ENCODE measurements at regions not wholly inside any gene's neighbourhood (a gene's known extent, or its start where the extent isn't known, plus 50 kb on each side); places are given as distances from the start of the nearest gene placed in this dataset.

- no peak overlapping the region for H2BK12ac ChIP-seq (ENCODE audit: low read depth, low read length)
- ChIA-PET CTCF (ENCODE audit: partially characterized antibody) (no interaction called here), POLR2A (ENCODE audit: partially characterized antibody) (no interaction called here)
These were observed 1082.4 kb downstream of the XPNPEP1 start for GRCh38 chr10:108840944-108841343.

More at GRCh38 chr10:108840944-108841343, 1082.4 kb downstream of the XPNPEP1 start:
- no peak overlapping the region for H3K4me2 ChIP-seq (ENCODE audit: insufficient read depth in 1 of 2, low read depth in 2 of 2, low read length in 2 of 2)
- no peaks in the 10 kb centered on the region for H3K27me3 ChIP-seq (replicated peaks in 1 of 4; ENCODE audit: control insufficient read depth in 3 of 4, extremely low read depth in 1 of 4, insufficient read depth in 3 of 4, low read length in 3 of 4)
- no peaks in the 10 kb centered on the region for H3K23me2 ChIP-seq (ENCODE audit: low read depth, low read length)
- H3K79me2 ChIP-seq (ENCODE audit: control insufficient read depth in 1 of 2, insufficient read depth in 2 of 2, low read length in 2 of 2) = no peaks in the 10 kb centered on the region
- no peaks in the 10 kb centered on the region for H3K79me1 ChIP-seq (ENCODE audit: low read depth, low read length)
- H4K91ac ChIP-seq (replicated peaks; ENCODE audit: insufficient read length, low read length) = no peak overlapping the region
- no peak overlapping the region for H2BK20ac ChIP-seq (ENCODE audit: low read length)
- no peak overlapping the region for H3K9ac ChIP-seq (replicated peaks in 1 of 4; ENCODE audit: extremely low read depth in 1 of 4, low read depth in 3 of 4, low read length in 3 of 4)
- no peaks in the 10 kb centered on the region for H3K4me1 ChIP-seq (replicated peaks in 1 of 4; ENCODE audit: control insufficient read depth in 3 of 4, insufficient read depth in 4 of 4, low read length in 3 of 4)
- DNase-seq (ENCODE audit: low read depth in 1 of 2, low spot score in 2 of 2) (no peak), FAIRE-seq (no peak)
- H2AK5ac ChIP-seq (ENCODE audit: low read depth, low read length) = no peak overlapping the region
- no peak overlapping the region for H3K18ac ChIP-seq (ENCODE audit: extremely low read depth, low read length)
- no peak overlapping the region for H3K56ac ChIP-seq (replicated peaks; ENCODE audit: insufficient read length, low read depth, low read length)
- no peak overlapping the region for H4K5ac ChIP-seq (ENCODE audit: insufficient read length, low read depth, low read length)
- H2AFZ ChIP-seq (ENCODE audit: low read length) = no peak overlapping the region
- H4K20me1 ChIP-seq (replicated peaks in 1 of 2; ENCODE audit: control insufficient read depth in 1 of 2, insufficient read depth in 2 of 2, low read length in 2 of 2) = no peaks in the 10 kb centered on the region
- no peak overlapping the region for H2BK5ac ChIP-seq (ENCODE audit: low read depth, low read length)
- H3K9me3 ChIP-seq (ENCODE audit: insufficient read depth in 2 of 2, low read depth in 1 of 2, low read length in 1 of 2) = no peaks in the 10 kb centered on the region
- no peak overlapping the region for H2BK120ac ChIP-seq (replicated peaks; ENCODE audit: low read depth, low read length)
- H3K4me3 ChIP-seq (ENCODE audit: extremely low read depth in 1 of 4, insufficient read depth in 2 of 4, low read depth in 3 of 4, low read length in 4 of 4) = no peak overlapping the region
- no peak for TF ChIP-seq EZH2 (IDR thresholded peaks at IDR 0.05; ENCODE audit: low read depth, low read length, severe bottlenecking)
- no peak for TF ChIP-seq PHF8 (conservative IDR thresholded peaks at IDR 0.05; ENCODE audit: low read depth, low read length)
- H3K23ac ChIP-seq (ENCODE audit: insufficient read length) = no peak overlapping the region
- H2BK15ac ChIP-seq (ENCODE audit: low read length) = no peak overlapping the region
- no peak overlapping the region for H4K8ac ChIP-seq (ENCODE audit: extremely low read depth, insufficient read depth, low read length)
- H3K27ac ChIP-seq (ENCODE audit: low read depth, low read length) = no peak overlapping the region
- H3K4ac ChIP-seq (replicated peaks; ENCODE audit: insufficient read length, low read depth, low read length) = no peak overlapping the region
- 94% methylated on average over 3 of the region's 3 CpGs; no CpG with 5 or more reads in 1 of the 2 experiments for whole genome bisulfite sequencing, 2 experiments (ENCODE audit: extremely low coverage in 1 of 2, insufficient coverage in 1 of 2, insufficient read length in 1 of 2, insufficient replicate concordance in 2 of 2, low coverage in 1 of 2, low lambda C conversion rate in 2 of 2, missing lambda C conversion rate in 1 of 2)
- H3K14ac ChIP-seq (ENCODE audit: insufficient read length) = no peak overlapping the region
- no peaks in the 10 kb centered on the region for H3K36me3 ChIP-seq (ENCODE audit: control insufficient read depth in 2 of 4, insufficient read depth in 4 of 4, low read length in 3 of 4)
